Fibroblast of pulmonary artery (primary cell): ENCODE measurements at regions not wholly inside any gene's neighbourhood (a gene's known extent, or its start where the extent isn't known, plus 50 kb on each side); places are given as distances from the start of the nearest gene placed in this dataset.
"Not testable (repeated sequence)": the region's sequence is repeated elsewhere in the genome, so short reads cannot be mapped to it uniquely, and the experiment has no call there.

Experiments
- DNase-seq: peaks from one replicate; pipeline ENCODE4 v3.0.0-alpha.2; 2010; ENCODE audit warnings: low read depth
- H3K4me3 ChIP-seq: replicated peaks from 2 replicates; pipeline ENCODE4 v1.5.1; 2011; ENCODE audit warnings: low read depth, mild to moderate bottlenecking, control low read depth, low read length, moderate library complexity
- TF ChIP-seq, protein P1 (sequence below): IDR thresholded peaks from 2 replicates; pipeline ENCODE4 v1.5.1; 2011; ENCODE audit warnings: mild to moderate bottlenecking, control low read depth, low read length, inconsistent platforms; ENCODE audit errors: missing control alignments

DNA sequence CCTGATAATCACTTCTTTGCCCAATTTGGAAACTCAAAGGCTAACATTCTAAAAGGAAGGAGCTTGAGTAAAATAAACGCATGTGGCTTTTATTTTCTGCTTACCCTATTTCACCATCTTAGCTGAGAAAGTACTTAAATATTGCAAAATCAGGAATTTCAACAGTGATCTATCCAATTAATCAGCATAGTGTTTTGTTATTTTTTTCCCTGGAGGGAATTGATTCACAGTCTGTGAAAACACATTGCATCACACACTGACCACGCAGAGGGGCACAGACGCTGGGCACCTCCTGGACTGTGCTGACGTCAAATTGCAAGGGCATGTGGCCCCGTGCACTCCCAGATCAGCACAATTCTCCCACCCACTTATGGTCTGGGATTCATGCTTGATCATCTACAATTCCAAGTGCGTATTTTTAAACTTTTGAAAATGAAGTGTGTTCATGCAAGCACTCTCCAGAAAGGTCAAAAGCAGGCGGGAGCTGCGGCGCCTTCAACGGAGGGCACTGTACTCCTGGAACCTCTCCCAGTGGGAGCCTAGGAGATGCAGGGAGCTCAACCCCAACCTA is 320.6 kb upstream of the PPARGC1A start:
- DNase-seq = peak; percentile 70

DNA sequence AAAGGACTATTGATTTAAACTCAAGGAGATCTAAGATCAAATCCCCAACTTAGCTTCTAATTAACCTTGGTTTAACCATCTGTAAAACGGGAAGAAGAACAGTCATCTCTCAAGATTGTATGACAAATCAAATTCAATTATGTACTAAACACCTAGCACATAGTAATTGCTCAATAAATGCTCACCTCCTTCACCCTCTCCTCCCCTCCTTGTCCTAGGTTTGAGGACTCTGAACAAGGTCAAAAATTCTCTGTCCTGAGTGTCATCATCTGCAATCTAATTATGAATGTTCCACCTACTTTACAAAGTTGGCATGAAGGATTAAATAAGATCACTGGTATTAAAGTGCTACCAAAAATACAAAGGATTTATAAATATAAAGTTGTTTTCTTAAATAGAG is 320.1 kb upstream of the PPARGC1A start:
- no peak overlapping the region for H3K4me3 ChIP-seq
- TF ChIP-seq, protein P1, sequence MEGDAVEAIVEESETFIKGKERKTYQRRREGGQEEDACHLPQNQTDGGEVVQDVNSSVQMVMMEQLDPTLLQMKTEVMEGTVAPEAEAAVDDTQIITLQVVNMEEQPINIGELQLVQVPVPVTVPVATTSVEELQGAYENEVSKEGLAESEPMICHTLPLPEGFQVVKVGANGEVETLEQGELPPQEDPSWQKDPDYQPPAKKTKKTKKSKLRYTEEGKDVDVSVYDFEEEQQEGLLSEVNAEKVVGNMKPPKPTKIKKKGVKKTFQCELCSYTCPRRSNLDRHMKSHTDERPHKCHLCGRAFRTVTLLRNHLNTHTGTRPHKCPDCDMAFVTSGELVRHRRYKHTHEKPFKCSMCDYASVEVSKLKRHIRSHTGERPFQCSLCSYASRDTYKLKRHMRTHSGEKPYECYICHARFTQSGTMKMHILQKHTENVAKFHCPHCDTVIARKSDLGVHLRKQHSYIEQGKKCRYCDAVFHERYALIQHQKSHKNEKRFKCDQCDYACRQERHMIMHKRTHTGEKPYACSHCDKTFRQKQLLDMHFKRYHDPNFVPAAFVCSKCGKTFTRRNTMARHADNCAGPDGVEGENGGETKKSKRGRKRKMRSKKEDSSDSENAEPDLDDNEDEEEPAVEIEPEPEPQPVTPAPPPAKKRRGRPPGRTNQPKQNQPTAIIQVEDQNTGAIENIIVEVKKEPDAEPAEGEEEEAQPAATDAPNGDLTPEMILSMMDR = no peak
- DNase-seq = no peak

More for the DNA sequence above, 320.6 kb upstream of the PPARGC1A start:
- TF ChIP-seq, protein P1 = no peak
- no peak overlapping the region for H3K4me3 ChIP-seq

DNA sequence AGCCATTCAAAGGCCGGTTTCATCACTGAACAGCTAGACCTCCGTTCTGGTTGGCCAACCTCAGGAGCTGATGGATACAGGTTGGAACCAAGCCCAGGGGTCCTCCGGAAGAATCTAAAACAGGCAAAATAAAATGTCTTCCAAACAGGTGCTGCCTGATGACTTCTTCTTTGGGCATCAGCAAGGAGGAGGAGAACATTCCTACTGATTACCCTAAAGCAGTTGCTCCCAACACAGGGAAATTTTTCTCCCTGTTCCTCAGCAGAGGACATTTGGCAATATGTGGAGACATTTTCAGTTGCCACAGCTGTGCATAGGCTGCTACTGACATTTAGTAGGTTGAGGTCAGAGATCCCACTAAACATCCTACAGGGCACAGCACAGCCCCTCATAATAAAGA is 319.3 kb upstream of the PPARGC1A start:
- TF ChIP-seq, protein P1 = no peak
- H3K4me3 ChIP-seq = no peak overlapping the region
- no peak for DNase-seq

DNA sequence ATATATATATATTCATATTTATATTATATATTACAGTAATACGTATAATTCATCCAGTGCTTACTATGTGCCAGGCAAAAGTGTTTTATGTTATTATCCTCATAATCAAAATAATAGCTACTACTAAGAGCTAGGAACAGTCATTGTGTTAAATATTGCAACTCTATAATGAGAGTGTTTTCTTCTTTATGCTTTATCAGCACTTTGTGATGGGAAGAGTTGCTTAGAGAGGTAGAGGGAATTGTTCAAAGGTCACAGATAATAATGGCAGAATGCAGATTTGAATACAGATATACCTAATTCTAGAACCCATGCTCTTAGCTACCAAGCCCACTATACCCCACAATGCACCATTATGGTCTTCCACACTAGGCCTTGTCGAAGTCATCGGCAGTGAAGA is 318.8 kb upstream of the PPARGC1A start:
- DNase-seq = no peak
- TF ChIP-seq, protein P1 = no peak
- H3K4me3 ChIP-seq = no peak overlapping the region

DNA sequence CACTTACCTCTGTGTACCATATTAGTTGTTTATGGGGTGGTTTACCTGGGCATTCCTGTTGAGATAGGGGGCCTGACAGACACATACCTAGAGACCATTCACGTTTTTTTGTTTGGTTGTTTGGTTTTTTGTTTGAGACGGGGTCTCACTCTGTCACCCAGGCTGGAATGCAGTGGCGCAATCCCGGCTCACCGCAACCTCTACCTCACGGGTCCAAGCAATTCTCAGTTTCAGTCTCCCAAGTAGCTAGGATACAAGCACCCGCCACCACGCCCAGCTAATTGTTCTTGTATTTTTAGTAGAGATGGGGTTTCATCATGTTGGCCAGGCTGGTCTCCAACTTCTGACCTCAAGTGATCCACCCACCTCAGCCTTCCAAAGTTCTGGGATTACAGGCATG is 314.9 kb upstream of the PPARGC1A start:
- not testable (repeated sequence) for H3K4me3 ChIP-seq, DNase-seq

DNA sequence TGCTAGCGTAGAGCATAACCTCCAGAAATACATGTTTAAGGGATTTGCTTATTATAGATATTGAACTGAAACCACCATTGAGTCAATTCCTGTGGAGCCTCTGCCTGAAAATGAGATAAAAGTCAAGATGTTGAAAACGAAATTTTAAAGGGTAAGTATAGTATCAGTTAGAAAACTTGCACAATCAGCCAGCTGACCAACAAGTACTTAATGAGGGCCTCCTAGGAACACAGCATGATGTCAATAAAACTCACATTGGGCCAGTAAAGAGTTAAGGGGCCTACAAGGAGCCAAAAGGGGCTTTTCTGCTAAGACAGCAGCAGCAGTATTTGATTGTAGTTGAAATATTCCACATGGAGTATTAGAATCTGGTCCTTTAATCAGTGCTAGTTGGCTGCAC is 314.1 kb upstream of the PPARGC1A start:
- no peak overlapping the region for H3K4me3 ChIP-seq
- DNase-seq = no peak
- TF ChIP-seq, protein P1 = no peak

DNA sequence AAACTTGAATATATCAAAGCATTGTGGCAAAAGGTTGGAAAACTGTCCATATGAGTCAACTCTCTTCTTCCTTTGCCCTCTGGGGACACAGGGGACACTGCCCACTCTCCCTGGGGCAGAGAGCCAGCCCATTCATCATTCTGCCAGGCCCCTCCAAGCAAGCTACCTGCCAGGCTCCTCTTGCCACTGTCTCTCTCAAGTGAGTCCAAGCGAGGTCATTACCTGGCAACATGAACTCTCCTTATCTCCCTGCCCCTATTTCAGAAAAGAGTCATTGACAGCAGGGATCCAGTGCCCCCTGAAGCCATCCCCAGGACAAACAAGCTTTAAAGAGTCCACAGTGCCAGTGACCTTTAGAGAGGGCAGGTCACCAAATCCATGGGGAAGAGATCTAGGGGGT is 312.7 kb upstream of the PPARGC1A start:
- TF ChIP-seq, protein P1 = no peak
- H3K4me3 ChIP-seq = no peak overlapping the region
- DNase-seq = no peak
